IMR-90 (cell line): ENCODE measurements at regions not wholly inside any gene's neighbourhood (a gene's known extent, or its start where the extent isn't known, plus 50 kb on each side); places are given as distances from the start of the nearest gene placed in this dataset.

Source experiments
- ATAC-seq: fragments of 200-7000 bp; cut with Tn5 transposase; 2 replicates; pipeline ENCODE4 v1.9.1; 2020; ENCODE audit warnings: low read depth, mild to moderate bottlenecking, moderate library complexity
- BruUV-seq: library from RNA; stranded (reverse); fragments of 400-500 nt; replicated peaks from 2 replicates; lab custom pipeline; 2021; lab: Mats Ljungman, UMichigan
- CTCF ChIA-PET: fragments of 300-600 bp; formaldehyde crosslinking; extraction: SDS; loops from one replicate; lab custom pipeline; 2021; ENCODE audit warnings: antibody characterized with exemption; lab: Yijun Ruan, JAX
- POLR2A ChIA-PET: fragments of 300-600 bp; sonication (Branson Sonifier 250); formaldehyde crosslinking; loops from one replicate; lab custom pipeline; 2022; ENCODE audit warnings: antibody characterized with exemption; ENCODE audit not compliant: unreplicated experiment; lab: Charles Lee
- DNase-seq: peaks from one replicate; pipeline ENCODE4 v3.0.0; 2013
- H2AFZ ChIP-seq: replicated peaks from 2 replicates; pipeline ENCODE3; 2013; ENCODE audit warnings: low read length, mild to moderate bottlenecking; ENCODE audit not compliant: poor library complexity
- H2AK5ac ChIP-seq: 2 replicates; pipeline ENCODE4 v1.6.1; 2013; ENCODE audit warnings: low read depth, low read length, inconsistent platforms
- H2AK9ac ChIP-seq: replicated peaks from 2 replicates; pipeline ENCODE3; 2013; ENCODE audit warnings: mild to moderate bottlenecking, low read depth, low read length, moderate library complexity; ENCODE audit not compliant: poor library complexity
- H2BK120ac ChIP-seq: 2 replicates; pipeline ENCODE4 v1.6.1; 2013; ENCODE audit warnings: low read depth, low read length, inconsistent platforms
- H2BK15ac ChIP-seq: 3 replicates; pipeline ENCODE4 v1.6.1; 2013; ENCODE audit warnings: low read depth, low read length, inconsistent platforms
- H2BK20ac ChIP-seq: 2 replicates; pipeline ENCODE4 v1.6.1; 2013; ENCODE audit warnings: low read depth, mild to moderate bottlenecking, inconsistent platforms, low read length, moderate library complexity
- H2BK5ac ChIP-seq: 2 replicates; pipeline ENCODE4 v1.6.1; 2013; ENCODE audit warnings: mild to moderate bottlenecking, low read depth, low read length, inconsistent platforms; ENCODE audit not compliant: poor library complexity, severe bottlenecking
- H3K14ac ChIP-seq: replicated peaks from 2 replicates; pipeline ENCODE4 v1.6.1; 2013; ENCODE audit warnings: low read depth, low read length, inconsistent platforms
- H3K18ac ChIP-seq: 2 replicates; pipeline ENCODE4 v1.6.1; 2013; ENCODE audit warnings: low read depth, low read length, control low read depth
- H3K23ac ChIP-seq: 2 replicates; pipeline ENCODE4 v1.6.1; 2013; ENCODE audit warnings: low read depth, low read length, inconsistent platforms
- H3K27ac ChIP-seq: 2 replicates; pipeline ENCODE4 v1.5.1; 2013; ENCODE audit warnings: mild to moderate bottlenecking, control low read depth, low read length; ENCODE audit not compliant: insufficient read depth
- H3K27me3 ChIP-seq: 2 replicates; pipeline ENCODE4 v1.6.1; 2013; ENCODE audit warnings: low read length; ENCODE audit not compliant: control insufficient read depth, insufficient read depth
- H3K36me3 ChIP-seq: 2 replicates; pipeline ENCODE4 v1.6.1; 2013; ENCODE audit warnings: low read length, mixed read lengths; ENCODE audit not compliant: control insufficient read depth, insufficient read depth
- H3K4ac ChIP-seq: 2 replicates; pipeline ENCODE4 v1.6.1; 2013; ENCODE audit warnings: low read depth, low read length, inconsistent platforms
- H3K4me1 ChIP-seq: 2 replicates; pipeline ENCODE4 v1.6.1; 2013; ENCODE audit warnings: low read length, mixed read lengths; ENCODE audit not compliant: control insufficient read depth, insufficient read depth
- H3K4me2 ChIP-seq: 2 replicates; pipeline ENCODE4 v1.6.1; 2013; ENCODE audit warnings: low read depth, mild to moderate bottlenecking, control low read depth, low read length, moderate library complexity
- H3K4me3 ChIP-seq: 2 replicates; pipeline ENCODE4 v1.5.1; 2013; ENCODE audit warnings: low read depth, mild to moderate bottlenecking, control low read depth, low read length, moderate library complexity; ENCODE audit not compliant: insufficient read depth
- H3K56ac ChIP-seq: 2 replicates; pipeline ENCODE4 v1.6.1; 2013; ENCODE audit warnings: low read length, inconsistent platforms; ENCODE audit not compliant: insufficient read depth; ENCODE audit errors: extremely low read depth
- H3K79me1 ChIP-seq, 2 experiments: 2 replicates each; pipeline ENCODE4 v1.6.1; 2013; ENCODE audit warnings: low read length in 2 of 2, inconsistent platforms in 1 of 2, low read depth in 1 of 2
- H3K9ac ChIP-seq: 2 replicates; pipeline ENCODE4 v1.6.1; 2013; ENCODE audit warnings: low read depth, low read length, control low read depth
- H3K9me1 ChIP-seq: 2 replicates; pipeline ENCODE4 v1.6.1; 2013; ENCODE audit warnings: low read length, inconsistent platforms; ENCODE audit not compliant: insufficient read depth
- H3K9me3 ChIP-seq: 2 replicates; pipeline ENCODE4 v1.6.1; 2013; ENCODE audit warnings: low read length; ENCODE audit not compliant: control insufficient read depth, insufficient read depth
- H4K20me1 ChIP-seq: 2 replicates; pipeline ENCODE4 v1.6.1; 2013; ENCODE audit warnings: low read length, inconsistent platforms; ENCODE audit not compliant: insufficient read depth
- H4K5ac ChIP-seq: 2 replicates; pipeline ENCODE4 v1.6.1; 2013; ENCODE audit warnings: mild to moderate bottlenecking, low read depth, low read length, control low read depth
- H4K8ac ChIP-seq, 2 experiments: 2 replicates each; pipeline ENCODE4 v1.6.1; 2013; ENCODE audit warnings: low read depth in 2 of 2, low read length in 2 of 2, control low read depth in 1 of 2, inconsistent platforms in 1 of 2
- H4K91ac ChIP-seq: 2 replicates; pipeline ENCODE4 v1.6.1; 2013; ENCODE audit warnings: low read depth, low read length, inconsistent platforms; ENCODE audit not compliant: insufficient read depth
- BHLHE40 ChIP-seq: fragments of 150-350 bp; IDR thresholded peaks from 2 replicates; pipeline ENCODE4 v1.6.1; 2016; ENCODE audit warnings: mild to moderate bottlenecking, low read depth, low read length
- CEBPB ChIP-seq: IDR thresholded peaks from 2 replicates; pipeline ENCODE4 v1.6.1; 2012; ENCODE audit warnings: low read depth, low read length, improper control_type of control experiment
- CHD1 ChIP-seq: IDR thresholded peaks from 2 replicates; pipeline ENCODE4 v1.6.1; 2012; ENCODE audit warnings: low read depth, low read length, improper control_type of control experiment
- CTCF ChIP-seq: conservative IDR thresholded peaks from 2 replicates; pipeline ENCODE4 v1.5.1; 2012; ENCODE audit warnings: mild to moderate bottlenecking, low read depth, low read length, improper control_type of control experiment
- FOS ChIP-seq: fragments of 150-350 bp; IDR thresholded peaks from 2 replicates; pipeline ENCODE4 v1.6.1; 2016; ENCODE audit warnings: low read depth, low read length
- MAFK ChIP-seq: IDR thresholded peaks from 2 replicates; pipeline ENCODE4 v1.6.1; 2012; ENCODE audit warnings: low read depth, low read length, improper control_type of control experiment
- MAZ ChIP-seq: IDR thresholded peaks from 2 replicates; pipeline ENCODE4 v1.6.1; 2012; ENCODE audit warnings: low read depth, mild to moderate bottlenecking, low read length, improper control_type of control experiment, moderate library complexity, borderline replicate concordance
- MXI1 ChIP-seq: IDR thresholded peaks from 2 replicates; pipeline ENCODE4 v1.6.1; 2012; ENCODE audit warnings: low read depth, mild to moderate bottlenecking, low read length, moderate library complexity, borderline replicate concordance
- NFE2L2 ChIP-seq: fragments of 150-350 bp; IDR thresholded peaks from 2 replicates; pipeline ENCODE4 v1.6.1; 2016; ENCODE audit warnings: low read depth, mild to moderate bottlenecking, low read length
- POLR2A ChIP-seq: IDR thresholded peaks from 2 replicates; pipeline ENCODE4 v1.6.1; 2012; ENCODE audit warnings: mild to moderate bottlenecking, low read depth, low read length
- RAD21 ChIP-seq: IDR thresholded peaks from 2 replicates; pipeline ENCODE4 v1.6.1; 2012; ENCODE audit warnings: low read length, improper control_type of control experiment
- RCOR1 ChIP-seq: IDR thresholded peaks from 2 replicates; pipeline ENCODE4 v1.6.1; 2012; ENCODE audit warnings: mild to moderate bottlenecking, low read length, improper control_type of control experiment; ENCODE audit not compliant: insufficient replicate concordance
- RFX5 ChIP-seq: IDR thresholded peaks from 2 replicates; pipeline ENCODE4 v1.8.0; 2012; ENCODE audit warnings: low read depth, mild to moderate bottlenecking, low read length, moderate library complexity
- SMC3 ChIP-seq: fragments of 150-350 bp; IDR thresholded peaks from 2 replicates; pipeline ENCODE4 v1.6.1; 2016; ENCODE audit warnings: low read depth, mild to moderate bottlenecking, antibody characterized with exemption, low read length, moderate library complexity
- USF2 ChIP-seq: fragments of 150-350 bp; IDR thresholded peaks from 2 replicates; pipeline ENCODE4 v1.6.1; 2017; ENCODE audit warnings: mild to moderate bottlenecking, antibody characterized with exemption, low read length, low read depth
- WGBS, 2 experiments: methylation state at CpG; one replicate each; pipeline versions ENCODE4 v1.1.5 to v1.1.7; 2013; ENCODE audit warnings: missing lambda C conversion rate in 2 of 2; ENCODE audit not compliant: insufficient read length in 1 of 2; ENCODE audit errors: extremely low coverage in 2 of 2; 5-methylcytosine and 5-hydroxymethylcytosine counted together
- dilution Hi-C: fragments of 300-500 bp; cut with HindIII; formaldehyde crosslinking; loops from one replicate; pipeline ENCODE4 v1.14.3; 2018; ENCODE audit warnings: low sequenced_read_pairs; ENCODE audit not compliant: unreplicated experiment
- in situ Hi-C: fragments of 300-500 bp; cut with MboI; formaldehyde crosslinking; loops from 3 replicates; pipeline ENCODE4 v1.14.3; 2019; ENCODE audit warnings: low sequenced_read_pairs, inconsistent platforms, mixed read lengths
- intact Hi-C: fragments of 100-400 bp; cut with micrococcal nuclease; formaldehyde crosslinking; loops from 2 replicates; pipeline ENCODE4 v1.10.0; 2022
- TF ChIP-seq, protein P1 (sequence below): fragments of 150-350 bp; IDR thresholded peaks from 2 replicates; pipeline ENCODE4 v1.6.1; 2016; ENCODE audit warnings: low read depth, mild to moderate bottlenecking, low read length, moderate library complexity, borderline replicate concordance

GRCh38 chrX:69371159-69371558 is 133.0 kb upstream of the NALF2 start:
- Histone ChIP-seq H4K20me1 (no peaks in the 10 kb centered on the region), H2AK9ac (no peak overlapping the region), H4K5ac (no peak overlapping the region), H3K23ac (no peak overlapping the region), H4K91ac (no peak overlapping the region), H2AK5ac (no peak overlapping the region), H2BK15ac (no peak overlapping the region), H3K18ac (no peak overlapping the region), H3K4me2 (no peak overlapping the region), H3K56ac (no peak overlapping the region), H2BK20ac (no peak overlapping the region), H3K14ac (no peak overlapping the region), H2BK5ac (no peak overlapping the region), H2AFZ (no peak overlapping the region), H3K4me1 (no peaks in the 10 kb centered on the region), H3K79me1 (no peaks in the 10 kb centered on the region), H3K27me3 (peaks cover 11% of the 10 kb centered on the region), H3K9me3 (no peaks in the 10 kb centered on the region), H3K27ac (no peak overlapping the region), H3K9me1 (no peaks in the 10 kb centered on the region), H3K9ac (no peak overlapping the region), H3K4me3 (no peak overlapping the region), H3K36me3 (no peaks in the 10 kb centered on the region), H3K4ac (no peak overlapping the region), H4K8ac (no peak overlapping the region), H2BK120ac (no peak overlapping the region)
- in situ Hi-C loops (no loop called here), dilution Hi-C loops (no loop called here), intact Hi-C loops (no loop called here)
- DNase-seq (no peak), ATAC-seq (no peak)
- no TSS peak for BruUV-seq
- CTCF ChIA-PET, result interaction anchor here (0.6 kb wide), 1 partner anchor 29 kb away, joined by 3 read pairs; no protein-coding TSS in a partner anchor
- POLR2A ChIA-PET, result no interaction called here
- WGBS, 2 experiments, result no CpG with 5 or more reads among the region's 1 CpG
- TF ChIP-seq NFE2L2 (no peak), POLR2A (no peak), CHD1 (no peak), CTCF (no peak), FOS (no peak), BHLHE40 (no peak), CEBPB (no peak), SMC3 (no peak), RFX5 (no peak), MAZ (no peak), RCOR1 (no peak), MAFK (no peak), USF2 (no peak), MXI1 (no peak), RAD21 (no peak)
- TF ChIP-seq, protein P1, sequence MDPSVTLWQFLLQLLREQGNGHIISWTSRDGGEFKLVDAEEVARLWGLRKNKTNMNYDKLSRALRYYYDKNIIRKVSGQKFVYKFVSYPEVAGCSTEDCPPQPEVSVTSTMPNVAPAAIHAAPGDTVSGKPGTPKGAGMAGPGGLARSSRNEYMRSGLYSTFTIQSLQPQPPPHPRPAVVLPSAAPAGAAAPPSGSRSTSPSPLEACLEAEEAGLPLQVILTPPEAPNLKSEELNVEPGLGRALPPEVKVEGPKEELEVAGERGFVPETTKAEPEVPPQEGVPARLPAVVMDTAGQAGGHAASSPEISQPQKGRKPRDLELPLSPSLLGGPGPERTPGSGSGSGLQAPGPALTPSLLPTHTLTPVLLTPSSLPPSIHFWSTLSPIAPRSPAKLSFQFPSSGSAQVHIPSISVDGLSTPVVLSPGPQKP, result no peak
